Brain microvascular endothelial cell (primary cell): ENCODE measurements at regions not wholly inside any gene's neighbourhood (a gene's known extent, or its start where the extent isn't known, plus 50 kb on each side); places are given as distances from the start of the nearest gene placed in this dataset.

Experiments used
- DNase-seq: peaks from one replicate; pipeline ENCODE4 v3.0.0-alpha.2; 2020
- H3K27ac ChIP-seq: fragments of 250-450 bp; sonication (Bioruptor Pico); 2 replicates; pipeline ENCODE4 v1.5.1; 2020; ENCODE audit warnings: mild to moderate bottlenecking, moderate library complexity
- H3K27me3 ChIP-seq: fragments of 250-450 bp; sonication (Bioruptor Pico); replicated peaks from 2 replicates; pipeline ENCODE4 v1.5.1; 2020; ENCODE audit warnings: mild to moderate bottlenecking
- H3K36me3 ChIP-seq: fragments of 250-450 bp; sonication (Bioruptor Pico); replicated peaks from 2 replicates; pipeline ENCODE4 v1.5.1; 2020; ENCODE audit warnings: mild to moderate bottlenecking
- H3K4me3 ChIP-seq: 2 replicates; pipeline ENCODE4 v1.5.1; 2011; ENCODE audit warnings: low read depth, mild to moderate bottlenecking, control low read depth, low read length, moderate library complexity
- CTCF ChIP-seq: IDR thresholded peaks from 2 replicates; pipeline ENCODE4 v1.5.1; 2011; ENCODE audit warnings: low read depth, mild to moderate bottlenecking, moderate library complexity, low read length, control low read depth, inconsistent platforms; ENCODE audit errors: missing control alignments
- in situ Hi-C: cut with HindIII; loops from 2 replicates; pipeline ENCODE4 v1.10.0; 2017; ENCODE audit warnings: low sequenced_read_pairs, low pct_ligation_motif_present

GRCh38 chr13:39935155-39935554 is 279.7 kb downstream of the COG6 start:
- in situ Hi-C loops, result no loop called here
- no peak for TF ChIP-seq CTCF
- no peak overlapping the region for H3K27ac ChIP-seq
- no peak for DNase-seq
- H3K4me3 ChIP-seq, result no peak overlapping the region
- H3K27me3 ChIP-seq, result no peaks in the 10 kb centered on the region
- H3K36me3 ChIP-seq, result no peaks in the 10 kb centered on the region

- H3K27ac ChIP-seq, result no peak overlapping the region
- DNase-seq, result no peak
- H3K27me3 ChIP-seq, result no peaks in the 10 kb centered on the region
- no peak for TF ChIP-seq CTCF
- in situ Hi-C loops, result no loop called here
- no peaks in the 10 kb centered on the region for H3K36me3 ChIP-seq
- no peak overlapping the region for H3K4me3 ChIP-seq
Observed at GRCh38 chr13:39938596-39938995, 283.1 kb downstream of the COG6 start.

- in situ Hi-C loops, result no loop called here
- no peak overlapping the region for H3K4me3 ChIP-seq
- no peaks in the 10 kb centered on the region for H3K36me3 ChIP-seq
- no peak for DNase-seq
- TF ChIP-seq CTCF, result no peak
- no peak overlapping the region for H3K27ac ChIP-seq
- no peaks in the 10 kb centered on the region for H3K27me3 ChIP-seq
Observed at GRCh38 chr13:39941236-39941635, 285.8 kb downstream of the COG6 start.

GRCh38 chr13:39941911-39942551 is 286.6 kb downstream of the COG6 start:
- no peaks in the 10 kb centered on the region for H3K27me3 ChIP-seq
- no peak for DNase-seq
- no peak overlapping the region for H3K27ac ChIP-seq
- H3K4me3 ChIP-seq, result no peak overlapping the region
- TF ChIP-seq CTCF, result no peak
- in situ Hi-C loops, result no loop called here
- H3K36me3 ChIP-seq, result no peaks in the 10 kb centered on the region

GRCh38 chr13:39942552-39943273 is 287.3 kb downstream of the COG6 start:
- in situ Hi-C loops, result no loop called here
- no peak overlapping the region for H3K4me3 ChIP-seq
- peak; percentile 100 for TF ChIP-seq CTCF
- H3K27ac ChIP-seq, result no peak overlapping the region
- no peaks in the 10 kb centered on the region for H3K36me3 ChIP-seq
- peak; percentile 86 for DNase-seq
- no peaks in the 10 kb centered on the region for H3K27me3 ChIP-seq

GRCh38 chr13:39943711-39944110 is 288.2 kb downstream of the COG6 start:
- Histone ChIP-seq H3K27ac (peak overlapping the region; percentile 24), H3K4me3 (no peak overlapping the region)

More at GRCh38 chr13:39943711-39944110, 288.2 kb downstream of the COG6 start:
- H3K27me3 ChIP-seq, result no peaks in the 10 kb centered on the region
- no peak for TF ChIP-seq CTCF
- in situ Hi-C loops, result no loop called here
- H3K36me3 ChIP-seq, result no peaks in the 10 kb centered on the region
- no peak for DNase-seq
